ENCODE measurements at regions not wholly inside any gene's neighbourhood (a gene's known extent, or its start where the extent isn't known, plus 50 kb on each side); places are given as distances from the start of the nearest gene placed in this dataset.

DNA sequence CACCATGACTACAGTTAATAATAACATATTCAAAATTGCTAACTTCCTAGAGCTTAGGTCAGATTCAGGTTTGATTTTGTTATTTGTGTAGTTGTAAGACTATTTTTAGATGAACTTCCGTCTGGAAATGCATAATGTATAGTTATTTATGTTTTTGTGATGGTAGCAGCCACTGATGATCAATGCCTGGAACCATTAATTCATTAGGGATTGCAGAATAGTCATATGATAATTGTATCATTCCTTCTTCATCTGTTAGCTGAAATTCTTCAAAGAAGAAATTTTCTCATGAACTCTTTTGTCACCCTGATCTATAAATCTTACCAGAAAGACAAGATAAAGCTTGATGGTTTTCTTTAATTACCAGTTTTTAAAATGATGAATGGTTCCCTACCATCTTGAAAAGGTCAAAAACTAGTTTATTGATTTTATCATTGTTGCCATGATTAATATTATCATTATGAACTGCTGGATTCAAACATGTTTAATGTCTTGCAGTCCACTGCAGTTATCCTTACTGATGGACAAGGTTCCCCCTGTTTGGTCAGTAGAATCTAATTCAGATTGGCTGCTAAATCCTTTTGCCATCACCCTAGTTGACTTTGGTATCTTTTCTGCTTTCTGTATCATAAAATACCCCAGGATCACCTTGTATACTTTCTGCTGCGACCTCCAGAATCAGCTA lies 433.3 kb downstream of the GPAM start:
- no peak overlapping the region for H3K27ac Mint-ChIP-seq
- no peaks in the 10 kb centered on the region for H3K36me3 Mint-ChIP-seq
- ATAC-seq (ENCODE audit: low read depth in 2 of 2) (no peak), DNase-seq (no peak)
- no peak overlapping the region for H3K4me3 Mint-ChIP-seq
- H3K4me1 Mint-ChIP-seq = no peaks in the 10 kb centered on the region
- H3K27me3 Mint-ChIP-seq = peaks cover 0 to 6% (median 0%) of the 10 kb centered on the region in 3 donors
- peaks cover 0 to 2% (median 0%) of the 10 kb centered on the region in 7 donors for H3K9me3 Mint-ChIP-seq

DNA sequence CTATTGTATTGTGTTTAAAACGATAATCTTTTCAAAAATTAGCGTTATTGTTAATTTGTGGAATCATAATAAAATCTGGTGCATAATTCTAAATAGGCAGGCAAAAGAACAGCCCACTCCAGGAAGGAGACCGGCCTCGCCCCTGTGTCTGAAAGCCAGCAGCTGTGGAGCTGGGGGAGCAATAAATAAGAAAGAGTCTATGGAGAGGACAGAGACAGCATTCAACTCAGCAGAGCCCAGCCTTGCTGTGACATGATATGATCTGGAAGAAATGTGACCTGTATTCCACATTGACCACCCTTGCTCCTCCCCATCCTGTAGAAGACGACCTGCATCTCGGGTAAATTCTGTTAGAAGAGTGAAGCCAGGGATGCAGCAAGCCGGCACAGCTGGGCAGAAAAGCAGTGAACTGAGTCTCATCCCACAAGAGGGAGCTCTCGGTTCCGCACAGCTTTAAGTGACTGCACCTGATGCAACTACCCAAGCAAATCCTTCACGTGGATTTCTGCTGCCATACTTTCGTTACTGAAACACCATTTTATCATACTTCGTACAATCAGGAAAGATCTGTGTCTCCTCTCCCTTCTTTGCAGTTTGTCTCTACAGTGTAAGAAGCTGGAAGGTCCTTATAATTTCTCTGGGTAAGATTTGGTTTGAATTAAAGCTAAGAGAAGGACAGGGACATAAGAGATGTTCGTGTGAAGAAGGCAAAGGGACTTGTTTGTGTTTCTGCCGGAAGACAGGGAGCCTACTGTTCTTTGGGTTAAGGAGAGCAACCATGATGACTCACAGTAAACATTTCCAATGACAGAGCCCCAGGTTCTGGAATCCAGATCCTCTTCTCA lies 427.1 kb downstream of the GPAM start:
- no peak overlapping the region for H3K4me3 Mint-ChIP-seq
- no peaks in the 10 kb centered on the region for H3K4me1 Mint-ChIP-seq

DNA sequence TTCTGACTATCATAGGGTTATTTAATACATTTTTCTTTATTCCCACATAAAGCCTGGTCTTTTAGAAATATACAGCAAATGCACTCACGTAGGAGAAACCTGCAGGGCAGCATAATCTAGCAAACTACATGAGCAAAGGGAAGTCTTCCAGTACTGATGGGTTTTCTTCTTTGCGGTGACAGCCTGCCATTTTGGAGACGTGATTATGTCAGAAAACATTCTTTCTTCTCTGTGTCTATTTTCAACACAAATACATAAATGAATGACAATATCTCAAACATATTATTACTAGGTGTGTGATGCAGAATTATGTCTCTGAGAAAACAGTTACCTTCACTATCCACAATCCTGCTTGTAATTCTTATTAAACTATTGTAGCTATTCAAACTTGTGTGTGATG lies 425.0 kb downstream of the GPAM start:
- H3K9me3 Mint-ChIP-seq = no peaks in the 10 kb centered on the region
- no peaks in the 10 kb centered on the region for H3K36me3 Mint-ChIP-seq
- DNase-seq (no peak), ATAC-seq (ENCODE audit: low read depth in 2 of 2) (no peak)
- no peaks in the 10 kb centered on the region for H3K4me1 Mint-ChIP-seq
- H3K4me3 Mint-ChIP-seq = no peak overlapping the region
- H3K27ac Mint-ChIP-seq = no peak overlapping the region
- H3K27me3 Mint-ChIP-seq = peaks cover 12 to 18% (median 12%) of the 10 kb centered on the region in 3 donors

More for the DNA sequence above, 427.1 kb downstream of the GPAM start:
- H3K36me3 Mint-ChIP-seq = no peaks in the 10 kb centered on the region
- H3K9me3 Mint-ChIP-seq = no peaks in the 10 kb centered on the region
- peaks cover 6 to 18% (median 12%) of the 10 kb centered on the region in 3 donors for H3K27me3 Mint-ChIP-seq
- DNase-seq (no peak), ATAC-seq (ENCODE audit: low read depth in 2 of 2) (no peak)
- no peak overlapping the region for H3K27ac Mint-ChIP-seq

DNA sequence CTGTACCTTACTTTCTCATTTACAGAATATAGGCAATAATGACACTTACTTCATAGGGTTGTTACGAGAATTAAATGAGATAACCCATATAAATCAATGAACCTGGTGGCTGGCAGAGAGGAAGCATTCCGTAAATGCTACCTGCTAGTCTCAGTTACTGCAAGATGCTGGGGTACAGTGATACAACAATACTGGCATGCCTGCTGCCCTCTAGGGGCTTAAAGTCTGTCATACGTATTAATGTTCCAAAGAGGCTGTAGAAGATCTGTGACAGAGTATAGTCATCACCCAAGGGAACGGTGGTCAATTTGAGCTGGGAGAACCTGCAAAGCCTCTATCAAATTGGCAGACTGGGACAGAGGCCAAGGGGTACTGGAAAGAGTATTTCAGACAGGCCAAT lies 421.5 kb downstream of the GPAM start:
- peaks cover 0 to 2% (median 0%) of the 10 kb centered on the region in 7 donors for H3K9me3 Mint-ChIP-seq
- H3K4me1 Mint-ChIP-seq = no peaks in the 10 kb centered on the region
- peaks cover 7 to 18% (median 9%) of the 10 kb centered on the region in 3 donors for H3K27me3 Mint-ChIP-seq
- no peak for ATAC-seq (ENCODE audit: low read depth in 2 of 2)
- no peak for DNase-seq
- H3K36me3 Mint-ChIP-seq = no peaks in the 10 kb centered on the region
- H3K4me3 Mint-ChIP-seq = no peak overlapping the region
- no peak overlapping the region for H3K27ac Mint-ChIP-seq

DNA sequence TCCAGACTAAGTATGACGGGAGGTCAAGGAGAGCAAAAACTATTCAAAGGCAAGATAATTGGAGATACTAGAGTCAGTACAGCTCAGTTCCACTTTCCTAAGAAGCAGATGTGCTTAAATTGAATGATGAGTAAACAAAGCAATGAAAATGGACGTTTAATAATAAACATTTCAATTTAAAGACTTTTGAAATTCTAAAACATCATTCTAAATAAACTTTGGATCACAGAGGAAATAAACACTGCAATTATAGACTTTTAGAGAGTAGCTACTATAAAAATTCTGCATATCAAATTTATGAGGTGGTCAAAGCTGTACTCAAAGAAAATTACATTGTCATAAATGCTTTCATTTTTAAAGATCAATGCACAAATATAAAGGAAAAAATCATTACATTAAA lies 418.3 kb downstream of the GPAM start:
- no peaks in the 10 kb centered on the region for H3K4me1 Mint-ChIP-seq
- H3K27me3 Mint-ChIP-seq = peaks cover 0 to 6% (median 0%) of the 10 kb centered on the region in 3 donors
- ATAC-seq (ENCODE audit: low read depth in 2 of 2) (no peak), DNase-seq (no peak)
- peaks cover 0 to 2% (median 0%) of the 10 kb centered on the region in 7 donors for H3K9me3 Mint-ChIP-seq
- no peak overlapping the region for H3K4me3 Mint-ChIP-seq
- H3K27ac Mint-ChIP-seq = no peak overlapping the region
- H3K36me3 Mint-ChIP-seq = no peaks in the 10 kb centered on the region

DNA sequence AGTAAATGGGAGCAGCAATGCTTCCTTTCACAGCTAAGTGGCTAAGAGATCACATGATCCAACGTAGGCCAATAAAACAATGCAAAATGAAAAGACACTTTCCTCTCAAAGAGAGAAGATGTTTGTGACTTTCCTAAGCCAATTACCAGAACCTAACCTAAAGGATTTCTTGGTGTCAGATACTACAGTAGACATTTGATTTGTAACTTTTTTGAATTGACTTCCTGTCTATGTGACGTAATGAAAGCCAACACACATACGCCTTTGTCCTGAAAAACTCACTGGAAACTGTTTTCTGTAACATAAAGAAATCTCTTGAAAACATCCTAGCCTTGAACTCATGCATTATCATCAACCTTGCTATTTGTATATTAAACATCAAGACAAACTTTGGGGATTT lies 417.1 kb downstream of the GPAM start:
- no peak for ATAC-seq (ENCODE audit: low read depth in 2 of 2)
- peaks cover 0 to 4% (median 0%) of the 10 kb centered on the region in 7 donors for H3K9me3 Mint-ChIP-seq
- no peak for DNase-seq
- no peak overlapping the region for H3K27ac Mint-ChIP-seq
- no peaks in the 10 kb centered on the region for H3K4me1 Mint-ChIP-seq
- H3K36me3 Mint-ChIP-seq = no peaks in the 10 kb centered on the region
- no peak overlapping the region for H3K4me3 Mint-ChIP-seq
- H3K27me3 Mint-ChIP-seq = peaks cover 0 to 6% (median 0%) of the 10 kb centered on the region in 3 donors

DNA sequence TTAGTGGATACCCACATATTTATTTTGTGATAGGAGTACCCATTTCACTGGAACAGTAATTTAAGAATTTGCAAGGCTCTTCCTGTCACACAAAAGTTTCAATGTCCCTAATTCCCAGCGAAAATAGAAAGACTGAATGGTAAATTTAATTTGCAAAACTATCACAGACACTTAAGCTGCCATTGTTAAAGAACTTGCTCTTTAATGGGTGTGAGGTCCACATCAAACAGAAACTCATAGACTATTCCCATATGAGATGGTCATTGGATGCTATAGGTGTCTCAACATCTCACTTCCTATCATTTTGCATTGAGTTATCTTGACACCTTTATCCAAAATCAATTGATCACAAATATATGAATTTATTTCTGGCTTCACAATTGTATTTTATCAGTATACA lies 415.9 kb downstream of the GPAM start:
- ATAC-seq (ENCODE audit: low read depth in 2 of 2) = no peak
- Mint-ChIP-seq H3K4me1 (no peaks in the 10 kb centered on the region), H3K27ac (no peak overlapping the region), H3K4me3 (no peak overlapping the region), H3K36me3 (no peaks in the 10 kb centered on the region), H3K9me3 (peaks cover 0 to 4% (median 0%) of the 10 kb centered on the region in 7 donors), H3K27me3 (peaks cover 0 to 6% (median 0%) of the 10 kb centered on the region in 3 donors)
- DNase-seq = no peak

DNA sequence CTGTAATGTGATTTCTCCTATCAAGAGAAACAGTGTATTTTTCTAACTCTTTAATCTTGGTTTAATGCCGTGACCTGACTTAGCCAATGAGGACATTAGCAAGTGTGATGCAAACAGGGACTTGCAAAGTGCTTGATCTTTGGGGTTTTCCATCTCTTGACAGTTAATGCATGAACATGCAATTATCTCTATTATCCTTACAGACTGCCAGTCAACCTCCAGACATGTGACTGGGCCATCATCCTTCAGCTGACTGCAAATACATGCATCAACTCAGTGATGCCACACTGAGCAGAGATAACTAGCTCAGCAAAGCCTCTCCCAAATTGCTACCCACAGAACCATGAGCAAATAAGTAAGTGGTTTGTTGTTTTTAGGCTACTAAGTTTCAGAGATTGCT lies 409.6 kb downstream of the GPAM start:
- H3K9me3 Mint-ChIP-seq = peaks cover 0 to 7% (median 0%) of the 10 kb centered on the region in 7 donors
- no peaks in the 10 kb centered on the region for H3K36me3 Mint-ChIP-seq
- H3K4me1 Mint-ChIP-seq = no peaks in the 10 kb centered on the region
- H3K4me3 Mint-ChIP-seq = no peak overlapping the region
- peaks cover 0 to 12% (median 0%) of the 10 kb centered on the region in 3 donors for H3K27me3 Mint-ChIP-seq
- no peak overlapping the region for H3K27ac Mint-ChIP-seq
- ATAC-seq (ENCODE audit: low read depth in 2 of 2) (no peak), DNase-seq (no peak)

DNA sequence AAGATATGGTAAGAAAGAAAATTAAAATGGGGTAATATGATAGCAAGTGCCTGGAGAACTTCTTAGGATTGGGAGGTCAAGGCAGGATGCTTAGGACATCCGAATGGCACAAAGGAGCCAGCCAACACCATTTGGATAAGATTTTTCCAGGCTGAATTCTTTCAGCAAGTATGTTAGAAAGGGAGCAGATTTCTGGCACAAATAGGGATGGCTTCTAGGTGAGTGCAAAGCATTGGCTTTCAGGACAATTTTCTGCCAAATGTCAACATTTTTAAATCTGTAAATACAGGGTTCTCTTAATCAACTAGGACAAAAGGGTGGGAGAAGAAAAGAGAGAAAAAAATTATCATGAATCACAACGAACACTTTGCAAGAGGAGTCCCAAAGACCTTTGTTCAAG lies 409.1 kb downstream of the GPAM start:
- no peak overlapping the region for H3K27ac Mint-ChIP-seq
- H3K4me3 Mint-ChIP-seq = no peak overlapping the region
- DNase-seq (no peak), ATAC-seq (ENCODE audit: low read depth in 2 of 2) (no peak)
- H3K9me3 Mint-ChIP-seq = peaks cover 0 to 10% (median 0%) of the 10 kb centered on the region in 7 donors
- no peaks in the 10 kb centered on the region for H3K4me1 Mint-ChIP-seq
- H3K27me3 Mint-ChIP-seq = peaks cover 0 to 12% (median 0%) of the 10 kb centered on the region in 3 donors
- no peaks in the 10 kb centered on the region for H3K36me3 Mint-ChIP-seq

DNA sequence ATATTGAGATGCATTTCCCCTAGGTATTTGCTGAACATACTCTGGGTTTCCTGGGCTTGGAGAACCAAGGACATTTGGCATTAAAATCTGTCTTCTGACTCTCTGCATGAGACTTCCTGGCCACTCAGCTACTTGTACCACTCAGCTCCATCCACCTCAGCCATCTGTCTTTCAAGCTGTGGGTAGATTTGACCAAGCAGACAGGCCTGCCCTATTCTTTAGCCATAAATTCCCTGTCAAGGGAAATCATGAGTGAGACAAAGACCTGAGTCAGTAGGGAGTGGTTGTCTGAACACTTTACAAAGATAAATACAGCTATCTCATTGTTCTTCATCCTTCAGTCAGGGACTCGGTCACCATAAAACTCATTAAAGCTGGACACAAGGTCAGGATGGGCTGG lies 399.1 kb downstream of the GPAM start:
- H3K27ac Mint-ChIP-seq = no peak overlapping the region
- no peaks in the 10 kb centered on the region for H3K4me1 Mint-ChIP-seq
- no peaks in the 10 kb centered on the region for H3K36me3 Mint-ChIP-seq
- H3K4me3 Mint-ChIP-seq = no peak overlapping the region
- no peaks in the 10 kb centered on the region for H3K9me3 Mint-ChIP-seq
- H3K27me3 Mint-ChIP-seq = no peaks in the 10 kb centered on the region
- DNase-seq (no peak), ATAC-seq (ENCODE audit: low read depth in 2 of 2) (no peak)

DNA sequence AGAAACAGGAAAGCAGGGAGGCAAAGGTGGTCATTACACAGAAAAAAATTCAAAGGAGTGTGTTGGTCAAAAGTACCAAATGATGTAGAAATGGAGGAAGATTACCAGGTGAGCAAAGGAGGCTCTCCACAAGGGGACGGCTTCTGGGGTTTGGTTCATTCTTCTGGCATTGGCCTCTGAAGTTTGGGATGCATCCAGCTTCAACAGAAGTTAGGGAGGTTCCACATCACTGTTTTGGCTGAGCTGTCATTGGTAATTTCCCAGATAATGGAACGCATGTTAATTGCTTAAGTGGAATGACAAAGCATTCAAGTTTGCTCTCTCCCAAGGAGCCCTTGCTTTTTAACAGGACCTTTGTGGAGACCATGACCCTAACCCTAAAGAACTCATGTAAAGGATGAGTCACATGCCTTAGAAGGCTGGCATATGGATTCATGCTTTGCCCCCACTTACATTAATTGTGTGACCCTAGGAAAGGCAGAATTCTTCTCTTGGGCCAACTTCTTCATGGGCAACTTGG lies 398.6 kb downstream of the GPAM start:
- H3K4me3 Mint-ChIP-seq = no peak overlapping the region
- no peak for DNase-seq
- no peaks in the 10 kb centered on the region for H3K9me3 Mint-ChIP-seq
- no peak for ATAC-seq (ENCODE audit: low read depth in 2 of 2)
- no peaks in the 10 kb centered on the region for H3K36me3 Mint-ChIP-seq
- H3K4me1 Mint-ChIP-seq = no peaks in the 10 kb centered on the region
- no peak overlapping the region for H3K27ac Mint-ChIP-seq
- no peaks in the 10 kb centered on the region for H3K27me3 Mint-ChIP-seq

DNA sequence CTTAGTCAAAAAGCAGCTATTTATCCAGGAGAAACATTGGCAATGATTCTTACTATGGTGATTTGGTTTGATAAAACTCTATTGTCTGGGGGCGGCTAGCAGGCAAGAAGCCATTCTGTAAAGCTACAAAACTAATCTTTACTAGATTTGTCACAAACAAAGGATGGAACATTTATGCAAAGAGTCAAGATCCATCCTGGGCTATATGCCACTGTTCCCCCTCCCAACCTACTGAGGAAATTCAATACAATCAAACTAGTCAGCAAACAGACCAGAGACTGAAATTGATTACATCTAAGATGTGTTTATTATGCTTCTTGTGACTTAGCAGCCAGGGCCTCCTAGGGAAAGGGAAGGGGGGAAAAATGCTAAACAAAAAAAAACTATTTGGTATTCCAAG lies 397.6 kb downstream of the GPAM start:
- no peak overlapping the region for H3K4me3 Mint-ChIP-seq
- ATAC-seq (ENCODE audit: low read depth in 2 of 2) = no peak
- DNase-seq = no peak
- no peaks in the 10 kb centered on the region for H3K27me3 Mint-ChIP-seq
- H3K27ac Mint-ChIP-seq = no peak overlapping the region
- no peaks in the 10 kb centered on the region for H3K4me1 Mint-ChIP-seq
- peaks cover 0 to 5% (median 0%) of the 10 kb centered on the region in 7 donors for H3K9me3 Mint-ChIP-seq
- H3K36me3 Mint-ChIP-seq = no peaks in the 10 kb centered on the region

DNA sequence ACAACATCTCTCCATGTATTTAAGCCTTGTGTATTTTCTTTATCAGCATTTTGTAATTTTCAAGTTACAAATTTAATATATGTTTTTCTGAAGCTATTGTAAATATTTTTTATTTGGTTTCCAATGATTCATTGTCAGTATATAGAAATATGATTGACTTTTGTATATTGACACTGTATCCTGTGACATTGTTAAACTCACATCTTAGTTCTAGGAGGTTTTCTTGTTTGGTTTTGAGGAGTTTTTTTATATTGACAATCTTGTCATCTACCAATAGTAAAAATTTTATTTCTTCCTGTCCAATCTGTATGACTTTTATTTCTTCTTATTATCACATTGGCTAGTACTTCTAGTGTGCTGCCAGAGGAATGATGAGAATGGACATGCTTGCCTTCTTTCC lies 393.7 kb downstream of the GPAM start:
- Mint-ChIP-seq H3K27ac (no peak overlapping the region), H3K9me3 (peaks cover 0 to 5% (median 2%) of the 10 kb centered on the region in 7 donors), H3K4me3 (no peak overlapping the region), H3K36me3 (no peaks in the 10 kb centered on the region), H3K4me1 (no peaks in the 10 kb centered on the region), H3K27me3 (peaks cover 0 to 2% (median 0%) of the 10 kb centered on the region in 3 donors)
- no peak for DNase-seq
- no peak for ATAC-seq (ENCODE audit: low read depth in 2 of 2)

DNA sequence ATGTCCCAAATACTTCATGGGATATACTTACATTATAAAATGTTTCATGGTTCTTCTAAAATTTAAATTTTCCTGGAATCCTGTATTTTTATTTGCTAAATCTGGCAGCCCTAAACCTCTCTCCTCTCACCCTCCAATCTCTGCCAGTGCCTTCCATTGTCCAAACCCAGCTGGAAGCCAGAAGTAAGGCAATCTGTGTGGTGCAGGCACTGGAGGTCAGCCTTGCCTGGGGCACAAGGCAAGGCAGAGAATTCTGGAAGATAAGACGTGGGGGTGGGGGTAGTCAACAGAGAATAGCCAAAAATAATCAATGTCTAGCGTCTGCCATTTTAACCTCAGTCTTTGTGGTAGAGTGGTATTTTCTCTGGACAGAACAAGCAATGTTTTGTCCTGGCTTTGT lies 381.7 kb downstream of the GPAM start:
- ATAC-seq (ENCODE audit: low read depth in 2 of 2) (no peak), DNase-seq (no peak)
- no peaks in the 10 kb centered on the region for H3K27me3 Mint-ChIP-seq
- H3K9me3 Mint-ChIP-seq = peaks cover 0 to 12% (median 2%) of the 10 kb centered on the region in 7 donors
- H3K4me1 Mint-ChIP-seq = no peaks in the 10 kb centered on the region
- no peaks in the 10 kb centered on the region for H3K36me3 Mint-ChIP-seq
- no peak overlapping the region for H3K27ac Mint-ChIP-seq
- no peak overlapping the region for H3K4me3 Mint-ChIP-seq
